Type B pancreatic cell (in vitro differentiated cells): ENCODE measurements at regions not wholly inside any gene's neighbourhood (a gene's known extent, or its start where the extent isn't known, plus 50 kb on each side); places are given as distances from the start of the nearest gene placed in this dataset.

Experiments used
- DNase-seq: peaks from one replicate; pipeline ENCODE4 v3.0.0; 2021; ENCODE audit warnings: mixed read lengths; ENCODE audit not compliant: unreplicated experiment; ENCODE audit errors: extremely low spot score
- H3K27ac Mint-ChIP-seq: 2 replicates; pipeline ENCODE4 v1.8.0; 2021; ENCODE audit warnings: mild to moderate bottlenecking, mixed read lengths
- H3K27me3 Mint-ChIP-seq: 2 replicates; pipeline ENCODE4 v1.8.0; 2021; ENCODE audit warnings: mixed read lengths
- H3K36me3 Mint-ChIP-seq: 2 replicates; pipeline ENCODE4 v1.8.0; 2021; ENCODE audit warnings: mixed read lengths
- H3K4me1 Mint-ChIP-seq: one replicate; pipeline ENCODE4 v1.8.0; 2021; ENCODE audit warnings: mixed read lengths; ENCODE audit not compliant: unreplicated experiment
- H3K4me3 Mint-ChIP-seq: 2 replicates; pipeline ENCODE4 v1.8.0; 2021; ENCODE audit warnings: mild to moderate bottlenecking, mixed read lengths
- H3K9me3 Mint-ChIP-seq: 2 replicates; pipeline ENCODE4 v1.8.0; 2021; ENCODE audit warnings: mixed read lengths
- TF ChIP-seq, protein P1 (sequence below): fragments of 200-600 bp; sonication (generic); conservative IDR thresholded peaks from 2 replicates; pipeline ENCODE4 v1.5.0; 2021; ENCODE audit warnings: antibody characterized with exemption, mild to moderate bottlenecking

DNA sequence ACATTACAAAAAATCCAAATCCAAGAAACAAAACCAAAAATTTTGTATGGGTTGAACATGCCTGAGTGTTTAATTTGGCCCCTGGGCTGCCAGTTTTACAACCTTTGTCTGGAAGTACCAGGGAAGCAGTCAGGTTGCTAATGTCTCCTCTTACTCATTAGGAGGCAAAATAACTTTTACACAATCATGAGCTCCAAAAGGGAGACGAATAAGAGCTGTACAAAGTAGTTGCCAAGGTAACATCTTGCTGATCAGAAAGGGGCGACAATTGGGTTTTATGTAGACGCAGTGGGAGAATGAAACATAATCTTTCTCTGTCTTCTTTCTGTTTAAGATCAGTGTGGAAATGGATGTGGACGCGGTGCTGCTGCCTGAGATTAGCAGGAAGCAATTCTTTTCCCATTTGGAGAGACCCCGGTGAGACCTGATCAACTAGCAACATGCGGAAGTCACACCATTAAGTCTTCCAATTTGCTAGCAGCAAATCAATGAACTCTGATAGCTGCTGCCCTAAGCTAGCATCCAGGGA lies 90.7 kb upstream of the IGFBP7 start:
- H3K36me3 Mint-ChIP-seq, result no peaks in the 10 kb centered on the region
- TF ChIP-seq, protein P1, sequence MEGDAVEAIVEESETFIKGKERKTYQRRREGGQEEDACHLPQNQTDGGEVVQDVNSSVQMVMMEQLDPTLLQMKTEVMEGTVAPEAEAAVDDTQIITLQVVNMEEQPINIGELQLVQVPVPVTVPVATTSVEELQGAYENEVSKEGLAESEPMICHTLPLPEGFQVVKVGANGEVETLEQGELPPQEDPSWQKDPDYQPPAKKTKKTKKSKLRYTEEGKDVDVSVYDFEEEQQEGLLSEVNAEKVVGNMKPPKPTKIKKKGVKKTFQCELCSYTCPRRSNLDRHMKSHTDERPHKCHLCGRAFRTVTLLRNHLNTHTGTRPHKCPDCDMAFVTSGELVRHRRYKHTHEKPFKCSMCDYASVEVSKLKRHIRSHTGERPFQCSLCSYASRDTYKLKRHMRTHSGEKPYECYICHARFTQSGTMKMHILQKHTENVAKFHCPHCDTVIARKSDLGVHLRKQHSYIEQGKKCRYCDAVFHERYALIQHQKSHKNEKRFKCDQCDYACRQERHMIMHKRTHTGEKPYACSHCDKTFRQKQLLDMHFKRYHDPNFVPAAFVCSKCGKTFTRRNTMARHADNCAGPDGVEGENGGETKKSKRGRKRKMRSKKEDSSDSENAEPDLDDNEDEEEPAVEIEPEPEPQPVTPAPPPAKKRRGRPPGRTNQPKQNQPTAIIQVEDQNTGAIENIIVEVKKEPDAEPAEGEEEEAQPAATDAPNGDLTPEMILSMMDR, result no peak
- peaks cover 2% of the 10 kb centered on the region for H3K9me3 Mint-ChIP-seq
- peak overlapping the region; percentile 17 for H3K27ac Mint-ChIP-seq
- no peaks in the 10 kb centered on the region for H3K27me3 Mint-ChIP-seq
- H3K4me3 Mint-ChIP-seq, result peak overlapping the region; percentile 9
- DNase-seq, result no peak
- H3K4me1 Mint-ChIP-seq, result peaks cover 22% of the 10 kb centered on the region

DNA sequence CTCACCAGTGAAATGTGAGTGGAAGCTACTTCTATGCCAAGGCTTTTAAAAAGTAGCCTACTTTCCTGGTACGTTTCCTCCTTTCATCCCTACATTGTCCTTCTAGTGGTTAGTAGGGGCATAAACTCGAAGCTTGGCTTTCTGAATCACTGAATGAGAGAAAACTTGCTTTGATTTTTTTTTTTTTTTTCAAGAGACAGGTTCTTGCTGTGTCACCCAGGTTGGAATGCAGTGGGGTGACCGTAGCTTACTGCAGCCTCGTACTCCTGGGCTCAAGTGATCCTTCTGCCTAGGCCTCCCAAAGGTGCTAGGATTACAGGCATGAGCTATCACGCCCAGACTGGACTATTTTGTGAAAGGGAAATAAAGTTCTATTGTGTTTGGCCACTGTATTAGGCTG lies 89.1 kb upstream of the IGFBP7 start:
- Mint-ChIP-seq H3K4me3 (no peak overlapping the region), H3K27me3 (peaks cover under 1% of the 10 kb centered on the region), H3K4me1 (peaks cover 22% of the 10 kb centered on the region), H3K27ac (no peak overlapping the region), H3K9me3 (peaks cover under 1% of the 10 kb centered on the region), H3K36me3 (no peaks in the 10 kb centered on the region)
- TF ChIP-seq, protein P1, result peak; percentile 21
- DNase-seq, result no peak

DNA sequence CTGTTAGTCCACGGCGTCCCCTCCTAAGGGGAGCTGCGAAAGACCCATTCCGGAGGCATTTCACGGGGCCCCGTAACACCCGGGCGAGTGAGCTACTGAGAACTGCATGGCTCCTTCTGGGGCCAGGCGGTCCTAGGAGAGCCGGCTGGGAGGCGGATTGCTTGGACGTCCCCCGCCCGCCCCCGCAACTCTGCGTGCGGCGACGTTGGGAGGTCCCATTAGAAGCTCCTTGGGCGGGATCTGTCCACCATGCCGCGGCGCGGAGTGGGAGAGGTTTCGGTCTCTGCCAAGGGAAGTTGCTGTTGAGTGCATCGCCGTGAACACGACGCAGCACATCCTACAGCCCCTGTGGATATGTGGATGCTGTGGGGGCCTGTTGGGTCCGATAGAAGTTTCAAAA lies 85.4 kb upstream of the IGFBP7 start:
- Mint-ChIP-seq H3K4me3 (no peak overlapping the region), H3K9me3 (peaks cover 4% of the 10 kb centered on the region), H3K36me3 (no peaks in the 10 kb centered on the region), H3K27me3 (peaks cover 3% of the 10 kb centered on the region), H3K27ac (no peak overlapping the region), H3K4me1 (peaks cover 26% of the 10 kb centered on the region)
- TF ChIP-seq, protein P1, result no peak
- no peak for DNase-seq

DNA sequence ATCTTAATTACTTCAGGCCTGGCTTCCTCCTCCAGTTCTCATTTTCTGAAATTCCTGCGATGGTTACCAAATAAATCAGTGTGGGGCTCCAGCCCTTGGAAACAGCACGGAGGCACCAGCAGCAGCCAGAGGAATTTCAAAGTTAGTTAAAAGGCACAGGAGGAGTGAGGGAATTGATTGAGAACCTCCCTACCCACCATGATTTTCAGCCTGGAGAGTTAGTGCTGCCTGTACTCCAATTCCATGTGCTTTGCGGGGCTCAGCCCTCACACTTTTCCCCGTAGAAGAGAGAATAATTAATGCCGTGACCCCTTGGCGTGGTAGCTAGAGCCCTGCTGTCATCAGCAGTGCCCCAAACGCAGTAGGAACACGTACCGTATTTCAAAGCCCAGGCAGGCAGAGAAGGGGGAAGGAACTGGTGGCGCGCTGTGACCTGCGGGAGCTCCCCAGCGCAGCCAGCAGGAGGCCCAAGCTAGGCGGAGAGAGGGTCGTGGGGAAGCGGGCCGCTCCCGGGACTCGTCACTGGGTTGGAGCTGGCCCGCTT lies 84.0 kb upstream of the IGFBP7 start:
- Mint-ChIP-seq H3K27me3 (peaks cover 3% of the 10 kb centered on the region), H3K4me1 (peaks cover 19% of the 10 kb centered on the region), H3K36me3 (no peaks in the 10 kb centered on the region), H3K4me3 (peak overlapping the region; percentile 72), H3K9me3 (peaks cover 4% of the 10 kb centered on the region), H3K27ac (peak overlapping the region; percentile 79)
- TF ChIP-seq, protein P1, result peak; percentile 34
- DNase-seq, result no peak

DNA sequence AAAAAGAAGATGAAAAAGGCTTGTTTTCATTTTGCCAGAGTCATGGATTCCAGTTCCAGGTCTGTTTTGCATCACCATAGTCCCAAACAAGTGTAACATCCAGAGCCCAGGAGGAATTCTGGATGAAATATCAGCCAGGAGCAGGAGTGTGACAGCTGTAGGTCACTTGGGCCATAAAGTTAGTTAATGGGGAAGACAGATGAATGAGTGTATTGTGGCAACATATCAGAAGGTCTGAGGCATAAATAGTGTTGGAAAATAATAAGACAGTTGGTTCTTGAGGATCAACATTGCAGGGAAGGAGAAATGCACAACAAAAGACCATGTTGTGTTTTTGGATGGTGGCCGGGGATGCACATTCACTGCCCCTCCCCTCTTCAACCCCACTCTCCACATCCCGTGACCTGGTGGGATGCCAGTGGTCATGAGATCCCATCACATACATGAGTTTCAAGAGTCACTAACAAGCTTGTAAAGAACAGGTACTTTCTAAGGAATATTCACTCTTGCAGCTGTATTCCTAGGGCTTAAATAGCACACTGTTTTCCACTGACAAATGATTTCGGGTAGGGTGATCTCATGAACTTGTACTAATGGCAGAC lies 83.1 kb upstream of the IGFBP7 start:
- Mint-ChIP-seq H3K9me3 (peaks cover 4% of the 10 kb centered on the region), H3K4me1 (peaks cover 19% of the 10 kb centered on the region), H3K27ac (peak overlapping the region; percentile 49), H3K4me3 (peak overlapping the region; percentile 4), H3K27me3 (peaks cover 3% of the 10 kb centered on the region), H3K36me3 (no peaks in the 10 kb centered on the region)
- TF ChIP-seq, protein P1, result no peak
- no peak for DNase-seq
